ENCODE measurements at regions not wholly inside any gene's neighbourhood (a gene's known extent, or its start where the extent isn't known, plus 50 kb on each side); places are given as distances from the start of the nearest gene placed in this dataset.
"Not testable (repeated sequence)": the region's sequence is repeated elsewhere in the genome, so short reads cannot be mapped to it uniquely, and the experiment has no call there.

DNA sequence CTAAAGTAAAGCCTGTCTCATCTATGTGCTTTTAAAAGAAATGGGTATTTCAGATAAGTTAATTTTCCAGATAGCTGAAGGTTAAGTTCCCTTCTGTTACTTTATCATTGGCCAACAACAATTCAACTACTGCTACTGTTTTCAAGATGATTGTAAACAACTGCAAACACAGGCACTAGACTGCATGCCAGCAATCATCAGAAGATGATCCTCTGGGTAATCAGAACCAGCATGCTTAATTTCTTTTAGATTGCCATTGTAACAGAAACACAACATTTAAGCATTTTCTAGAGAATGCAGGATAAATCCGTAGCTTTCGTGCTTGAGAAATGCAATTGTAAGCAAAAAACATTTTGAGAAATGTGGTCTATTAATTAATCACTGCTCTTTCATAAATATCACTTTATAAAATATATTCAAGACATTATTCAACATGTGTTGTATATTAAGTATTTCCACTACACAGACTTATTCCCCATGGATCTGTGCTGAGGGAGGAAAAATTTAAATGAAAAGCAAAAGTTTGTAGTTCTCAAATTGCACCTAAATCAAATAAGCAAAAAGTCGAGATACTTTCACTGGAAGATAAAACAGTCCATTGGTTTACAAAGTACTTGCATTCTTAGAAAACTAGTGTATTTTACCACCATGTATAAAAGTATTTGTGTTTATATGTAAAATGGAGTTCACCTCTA is 133.7 kb downstream of the ATL2 start:
- DNase-seq (ENCODE audit: low read depth in 4 of 4, low spot score in 3 of 4) = no peak

DNA sequence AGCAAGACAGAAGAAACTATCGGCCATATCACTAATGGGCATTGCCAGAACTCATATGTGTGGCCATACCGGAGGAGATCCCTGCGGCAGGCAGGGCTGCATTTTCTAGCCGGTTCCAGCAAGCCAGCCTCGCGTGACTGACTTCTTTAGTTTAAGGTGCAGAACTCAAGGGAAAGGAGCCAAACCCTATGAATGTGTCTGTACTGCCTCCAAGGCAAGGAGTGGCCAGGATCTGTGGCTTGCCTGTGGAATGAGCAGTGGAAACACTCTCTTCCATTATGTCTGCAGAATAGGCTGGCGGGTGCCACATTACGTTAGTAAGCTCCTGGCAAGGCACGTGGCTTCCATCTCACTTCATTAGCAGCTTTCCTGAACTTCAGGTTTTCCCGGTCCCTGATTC is 137.6 kb downstream of the ATL2 start:
- DNase-seq (ENCODE audit: low read depth in 4 of 4, low spot score in 3 of 4) = no peak

GRCh38 chr2:38238705-38239104 is 138.4 kb downstream of the ATL2 start:
- DNase-seq (ENCODE audit: low read depth in 4 of 4, low spot score in 3 of 4) = not testable (repeated sequence)

DNA sequence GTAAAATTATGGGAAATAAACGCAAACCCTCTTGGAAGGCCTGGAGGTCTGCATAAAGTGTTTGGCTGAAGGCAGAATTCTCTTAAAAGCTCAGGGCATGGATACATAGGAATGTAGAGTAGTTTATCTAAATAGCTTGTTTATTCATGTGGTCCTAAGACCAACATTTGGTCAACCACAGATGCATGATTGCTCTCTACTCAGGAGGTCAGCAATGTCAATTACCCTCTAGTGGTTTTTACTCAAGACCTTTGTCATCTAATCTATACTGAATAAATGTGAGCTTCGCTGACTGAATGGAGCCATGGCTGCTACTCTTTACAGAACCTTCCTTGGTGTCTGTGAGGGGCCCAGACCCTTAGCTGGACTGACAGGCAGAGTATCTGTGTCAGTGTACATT is 139.8 kb downstream of the ATL2 start:
- no peak for DNase-seq (ENCODE audit: low read depth in 4 of 4, low spot score in 3 of 4)

GRCh38 chr2:38233231-38233983 is 143.7 kb downstream of the ATL2 start:
- DNase-seq (ENCODE audit: low read depth in 4 of 4, low spot score in 3 of 4) = no peak

DNA sequence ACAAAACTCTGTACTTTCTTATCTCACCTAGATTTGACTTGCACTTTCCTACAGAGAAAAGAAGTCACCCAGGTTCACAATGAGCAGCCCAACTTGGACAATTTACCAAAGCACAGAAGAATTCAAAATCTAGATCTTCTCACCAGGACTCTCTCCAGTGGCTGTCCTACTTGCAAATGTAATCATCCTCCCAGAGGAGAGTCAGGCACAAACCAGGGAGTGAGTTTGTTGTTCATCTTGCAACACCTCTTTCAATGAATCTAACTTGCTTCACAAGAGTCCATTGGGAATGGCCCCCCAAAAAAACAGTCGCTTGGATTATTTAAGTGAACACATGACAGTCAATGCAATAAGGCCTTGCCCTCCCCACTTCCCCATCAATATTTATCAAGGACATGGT is 144.6 kb downstream of the ATL2 start:
- DNase-seq (ENCODE audit: low read depth in 4 of 4, low spot score in 3 of 4) = no peak

GRCh38 chr2:38230756-38231155 is 146.3 kb downstream of the ATL2 start:
- DNase-seq (ENCODE audit: low read depth in 4 of 4, low spot score in 3 of 4) = no peak

- no peak for DNase-seq (ENCODE audit: low read depth in 4 of 4, low spot score in 3 of 4)
These were observed 148.3 kb downstream of the ATL2 start for GRCh38 chr2:38228753-38229152.

GRCh38 chr2:38224821-38225437 is 149.0 kb upstream of the CYP1B1 start:
- no peak for DNase-seq (ENCODE audit: low read depth in 4 of 4, low spot score in 3 of 4)

- DNase-seq (ENCODE audit: low read depth in 4 of 4, low spot score in 3 of 4) = no peak
These were observed 148.2 kb upstream of the CYP1B1 start for GRCh38 chr2:38224181-38224580.

DNA sequence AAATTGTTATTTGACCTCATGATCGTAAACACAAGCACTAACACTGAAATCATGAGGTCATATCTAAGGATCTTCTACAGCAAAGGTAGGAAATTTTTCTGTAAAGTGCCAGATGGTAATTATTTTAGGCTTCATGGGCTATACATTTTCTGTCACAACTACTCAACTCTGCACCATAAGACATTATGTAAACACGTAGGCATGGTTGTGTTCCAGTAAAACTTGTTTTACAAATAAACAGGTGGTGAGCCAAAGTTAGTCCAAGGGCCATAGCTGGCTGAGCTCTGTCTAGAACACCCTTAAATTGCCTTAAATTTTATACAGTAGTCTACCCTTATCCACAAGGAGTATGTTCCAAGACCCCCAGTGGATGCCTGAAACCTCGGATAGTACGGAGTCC is 147.3 kb upstream of the CYP1B1 start:
- DNase-seq (ENCODE audit: low read depth in 4 of 4, low spot score in 3 of 4) = no peak

DNA sequence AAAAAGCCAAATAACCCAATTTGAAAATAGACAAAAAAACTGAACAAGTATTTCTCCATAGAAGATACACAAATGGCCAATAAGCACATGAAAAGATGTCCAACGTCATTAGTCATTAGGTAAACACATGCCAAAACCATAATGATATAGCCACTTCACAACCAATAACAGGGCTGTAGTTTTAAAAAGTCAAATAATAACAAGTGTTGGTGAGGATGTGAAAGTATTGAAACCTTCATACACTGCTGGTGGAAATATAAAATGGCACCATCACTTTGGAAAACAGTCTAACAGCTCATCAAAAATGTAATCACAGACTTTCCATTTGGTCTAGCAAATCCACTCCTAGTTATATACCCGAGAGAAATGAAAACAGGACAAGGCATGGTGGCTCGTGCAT is 144.2 kb upstream of the CYP1B1 start:
- no peak for DNase-seq (ENCODE audit: low read depth in 4 of 4, low spot score in 3 of 4)

- DNase-seq (ENCODE audit: low read depth in 4 of 4, low spot score in 3 of 4) = no peak
These were observed 143.0 kb upstream of the CYP1B1 start for GRCh38 chr2:38218995-38219394.

DNA sequence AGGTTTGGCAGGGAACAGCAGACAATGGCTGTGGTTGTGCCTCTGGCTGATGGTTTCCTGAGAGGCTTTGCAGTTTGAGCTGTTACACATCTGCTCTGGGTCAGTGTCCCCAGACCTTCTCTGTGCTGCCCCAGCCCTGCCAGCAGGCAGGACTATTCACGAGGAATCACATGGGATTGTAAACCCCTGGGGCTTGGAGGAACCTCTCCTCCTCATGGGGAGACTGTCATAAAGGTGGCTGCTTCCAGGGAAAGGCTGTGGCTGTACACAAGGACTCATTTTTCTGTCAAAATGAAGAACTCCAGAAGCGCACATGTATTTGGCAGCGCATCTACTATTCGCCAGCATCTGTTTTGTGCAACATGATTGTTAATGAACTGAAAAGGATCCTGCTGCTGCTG is 142.6 kb upstream of the CYP1B1 start:
- DNase-seq (ENCODE audit: low read depth in 4 of 4, low spot score in 3 of 4) = no peak

GRCh38 chr2:38217401-38218188 is 141.6 kb upstream of the CYP1B1 start:
- DNase-seq (ENCODE audit: low read depth in 4 of 4, low spot score in 3 of 4) = no peak

DNA sequence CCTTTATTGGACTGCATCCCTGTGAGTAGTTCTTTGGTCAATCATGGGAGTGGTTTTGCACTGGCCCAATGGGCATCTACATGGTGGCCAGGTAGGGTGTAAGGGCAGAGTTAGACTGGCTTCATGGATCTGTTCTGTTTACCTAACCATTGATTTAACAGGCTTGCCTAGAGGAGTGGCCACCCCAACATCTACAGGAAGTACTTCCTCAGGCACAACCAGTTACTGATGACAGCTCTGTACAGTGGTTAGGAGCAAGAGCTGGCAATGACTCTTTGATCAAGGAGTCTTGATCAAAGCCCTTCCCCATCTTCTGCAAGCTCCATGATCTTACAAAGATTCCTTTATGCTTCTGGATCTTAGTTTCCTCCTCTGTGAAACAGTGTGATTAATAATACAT is 140.9 kb upstream of the CYP1B1 start:
- no peak for DNase-seq (ENCODE audit: low read depth in 4 of 4, low spot score in 3 of 4)

DNA sequence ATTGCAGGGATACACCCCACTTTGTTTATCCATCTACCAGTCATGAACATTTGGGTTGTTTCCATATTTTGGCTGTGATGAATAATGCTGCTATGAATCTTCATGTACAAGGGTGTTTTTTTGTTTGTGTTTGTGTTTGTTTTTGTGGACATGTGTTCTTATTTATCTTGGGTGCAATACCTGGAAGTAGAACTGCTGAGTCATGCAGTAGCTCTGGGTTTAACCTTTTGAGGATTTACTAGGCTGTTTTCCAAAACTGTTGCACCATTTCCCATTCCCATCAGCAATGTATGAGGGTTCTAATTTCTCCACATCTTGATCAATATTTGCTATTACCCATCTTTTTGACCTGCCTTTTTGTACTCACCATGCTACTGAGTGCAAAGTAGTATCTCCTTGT is 140.0 kb upstream of the CYP1B1 start:
- no peak for DNase-seq (ENCODE audit: low read depth in 4 of 4, low spot score in 3 of 4)

DNA sequence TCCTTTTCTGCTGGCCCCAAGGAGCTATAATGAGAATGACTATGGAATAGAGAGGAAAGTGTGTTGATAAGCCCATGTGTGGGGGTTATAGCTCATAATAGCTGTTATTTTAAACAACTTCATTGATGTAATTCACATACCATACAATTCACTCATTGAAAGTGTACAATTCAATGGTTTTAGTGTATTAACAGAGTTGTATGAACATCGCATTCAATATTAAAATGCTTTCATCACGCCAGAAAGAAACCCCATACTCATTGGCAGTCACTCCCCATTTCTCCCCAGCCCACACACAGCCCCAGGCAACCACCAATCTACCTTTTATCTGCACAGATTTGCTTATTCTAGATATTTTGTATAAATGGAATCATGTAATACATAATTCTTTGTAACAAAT is 139.6 kb upstream of the CYP1B1 start:
- DNase-seq (ENCODE audit: low read depth in 4 of 4, low spot score in 3 of 4) = no peak

DNA sequence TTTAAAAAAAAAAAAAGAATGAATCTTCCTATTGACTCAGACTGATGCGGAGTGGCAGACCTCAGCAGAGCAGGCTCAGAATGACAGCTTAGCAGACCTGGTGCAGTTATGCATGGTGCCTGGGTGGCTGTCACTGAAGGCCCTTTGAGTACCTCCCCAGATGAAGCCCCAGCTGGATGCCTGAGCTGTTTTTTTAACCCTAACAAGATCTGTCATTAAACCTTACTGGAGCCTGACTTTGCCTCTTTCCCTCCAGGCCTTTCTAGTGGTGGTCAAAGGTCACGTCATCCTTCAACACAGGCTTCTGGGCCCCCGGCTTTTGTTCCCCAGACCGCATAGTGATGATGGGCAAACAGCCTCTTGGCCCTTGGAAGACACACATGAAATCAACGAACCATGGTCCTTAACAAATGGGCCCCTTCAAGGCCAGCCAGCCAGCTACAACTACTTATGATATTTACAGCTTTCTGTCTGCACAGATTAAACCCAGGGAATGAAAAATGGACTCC is 138.3 kb upstream of the CYP1B1 start:
- DNase-seq (ENCODE audit: low read depth in 4 of 4, low spot score in 3 of 4) = peak; percentile 35 to 69 (median 50)

- DNase-seq (ENCODE audit: low read depth in 4 of 4, low spot score in 3 of 4) = no peak
These were observed 137.7 kb upstream of the CYP1B1 start for GRCh38 chr2:38213619-38214167.

- DNase-seq (ENCODE audit: low read depth in 4 of 4, low spot score in 3 of 4) = no peak
These were observed 136.4 kb upstream of the CYP1B1 start for GRCh38 chr2:38212312-38212711.
